Fibroblast of pulmonary artery (primary cell): ENCODE measurements at regions not wholly inside any gene's neighbourhood (a gene's known extent, or its start where the extent isn't known, plus 50 kb on each side); places are given as distances from the start of the nearest gene placed in this dataset.

Source experiments
- DNase-seq: peaks from one replicate; pipeline ENCODE4 v3.0.0-alpha.2; 2010; ENCODE audit warnings: low read depth
- H3K4me3 ChIP-seq: replicated peaks from 2 replicates; pipeline ENCODE4 v1.5.1; 2011; ENCODE audit warnings: low read depth, mild to moderate bottlenecking, control low read depth, low read length, moderate library complexity
- TF ChIP-seq, protein P1 (sequence below): IDR thresholded peaks from 2 replicates; pipeline ENCODE4 v1.5.1; 2011; ENCODE audit warnings: mild to moderate bottlenecking, control low read depth, low read length, inconsistent platforms; ENCODE audit errors: missing control alignments

DNA sequence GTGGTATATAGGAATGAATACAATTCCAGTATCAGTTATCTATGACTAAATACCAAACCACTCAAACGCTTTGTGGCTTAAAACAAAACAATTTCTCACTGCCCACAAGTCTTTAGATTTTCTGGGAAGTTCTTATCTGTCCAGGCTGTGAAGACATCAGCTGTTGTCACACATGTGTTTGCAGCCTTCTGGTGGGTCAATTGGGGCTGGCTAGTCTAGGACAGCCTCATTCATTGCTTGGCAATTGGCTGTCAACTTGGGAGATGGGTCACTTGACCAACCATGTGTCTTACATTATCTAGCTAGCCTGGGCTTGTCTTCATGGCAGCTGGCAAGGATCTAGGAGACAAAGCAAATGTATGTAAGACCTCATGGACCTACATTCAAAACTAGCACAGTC, 53.8 kb upstream of the PAPPA start:
- DNase-seq = peak; percentile 79
- H3K4me3 ChIP-seq = no peak overlapping the region
- TF ChIP-seq, protein P1, sequence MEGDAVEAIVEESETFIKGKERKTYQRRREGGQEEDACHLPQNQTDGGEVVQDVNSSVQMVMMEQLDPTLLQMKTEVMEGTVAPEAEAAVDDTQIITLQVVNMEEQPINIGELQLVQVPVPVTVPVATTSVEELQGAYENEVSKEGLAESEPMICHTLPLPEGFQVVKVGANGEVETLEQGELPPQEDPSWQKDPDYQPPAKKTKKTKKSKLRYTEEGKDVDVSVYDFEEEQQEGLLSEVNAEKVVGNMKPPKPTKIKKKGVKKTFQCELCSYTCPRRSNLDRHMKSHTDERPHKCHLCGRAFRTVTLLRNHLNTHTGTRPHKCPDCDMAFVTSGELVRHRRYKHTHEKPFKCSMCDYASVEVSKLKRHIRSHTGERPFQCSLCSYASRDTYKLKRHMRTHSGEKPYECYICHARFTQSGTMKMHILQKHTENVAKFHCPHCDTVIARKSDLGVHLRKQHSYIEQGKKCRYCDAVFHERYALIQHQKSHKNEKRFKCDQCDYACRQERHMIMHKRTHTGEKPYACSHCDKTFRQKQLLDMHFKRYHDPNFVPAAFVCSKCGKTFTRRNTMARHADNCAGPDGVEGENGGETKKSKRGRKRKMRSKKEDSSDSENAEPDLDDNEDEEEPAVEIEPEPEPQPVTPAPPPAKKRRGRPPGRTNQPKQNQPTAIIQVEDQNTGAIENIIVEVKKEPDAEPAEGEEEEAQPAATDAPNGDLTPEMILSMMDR = no peak

DNA sequence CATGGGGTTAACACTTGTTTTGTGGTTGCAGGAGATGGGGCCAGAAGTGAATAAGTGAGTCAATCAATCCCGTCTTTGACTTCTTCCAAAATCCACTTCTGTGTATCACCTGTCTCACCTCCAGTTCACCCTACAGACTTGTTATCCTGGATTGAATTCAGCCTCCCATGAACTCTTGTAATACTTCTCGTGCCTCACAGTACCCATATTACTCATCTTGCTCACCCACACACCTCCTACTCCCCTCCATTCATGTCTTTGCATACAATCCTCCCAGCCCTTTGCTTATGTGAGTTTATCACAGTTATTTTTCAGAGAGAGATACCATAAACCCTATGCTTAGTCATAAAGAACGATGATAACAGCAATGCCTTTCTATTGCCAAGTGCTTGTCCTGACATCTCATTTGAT, 52.9 kb upstream of the PAPPA start:
- TF ChIP-seq, protein P1 = no peak
- H3K4me3 ChIP-seq = no peak overlapping the region
- peak; percentile 77 for DNase-seq

DNA sequence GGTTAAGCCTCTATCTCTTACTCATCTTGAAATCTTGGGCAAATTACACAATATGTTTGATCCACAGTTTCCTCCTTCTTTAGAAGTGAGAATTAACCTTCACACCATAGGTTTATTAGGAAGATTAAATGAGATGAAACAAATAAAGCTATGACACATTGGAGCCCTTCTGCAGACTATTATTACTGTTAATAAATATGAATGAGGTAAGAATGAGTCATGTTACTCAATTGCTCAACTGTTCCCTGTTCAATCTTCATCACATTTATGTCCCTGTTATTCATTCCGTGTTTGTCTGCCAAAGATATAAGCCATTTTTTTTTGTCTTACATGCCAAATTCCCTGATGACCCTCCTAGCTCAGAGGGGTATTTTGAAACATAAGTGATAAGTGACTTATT, 52.1 kb upstream of the PAPPA start:
- no peak overlapping the region for H3K4me3 ChIP-seq
- TF ChIP-seq, protein P1 = no peak
- DNase-seq = peak; percentile 92

DNA sequence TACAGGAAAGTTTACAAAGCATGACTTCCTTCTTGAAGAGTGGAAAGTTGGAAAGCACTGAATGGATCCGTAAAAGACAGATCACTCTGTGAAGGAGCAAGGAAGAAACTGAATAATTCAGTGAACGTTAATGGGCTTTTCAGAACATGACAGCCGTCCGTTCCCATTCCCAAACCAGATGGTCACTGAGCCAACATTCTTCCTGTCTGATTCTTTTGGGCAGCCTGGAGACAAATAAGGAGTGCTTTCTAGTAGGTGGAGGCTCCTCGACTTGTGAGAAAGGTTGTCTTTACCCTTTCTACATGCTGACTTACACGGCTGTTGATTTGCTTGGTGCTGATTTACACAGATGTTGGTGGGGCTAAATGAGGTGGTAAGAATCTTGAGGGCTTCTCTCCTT, 51.0 kb upstream of the PAPPA start:
- H3K4me3 ChIP-seq = no peak overlapping the region
- TF ChIP-seq, protein P1 = no peak
- no peak for DNase-seq
